CD8-positive, alpha-beta memory T cell (primary cell): ENCODE measurements at regions not wholly inside any gene's neighbourhood (a gene's known extent, or its start where the extent isn't known, plus 50 kb on each side); places are given as distances from the start of the nearest gene placed in this dataset.

Experiments
- CTCF ChIA-PET: fragments of 350-600 bp; sonication (Branson Sonifier 250); formaldehyde crosslinking; loops from one replicate; lab custom pipeline; 2021; ENCODE audit warnings: antibody characterized with exemption; lab: Charles Lee
- POLR2A ChIA-PET: fragments of 350-600 bp; sonication (Branson Sonifier 250); formaldehyde crosslinking; loops from one replicate; lab custom pipeline; 2021; ENCODE audit warnings: antibody characterized with exemption; lab: Charles Lee
- DNase-seq, 5 donors: peaks; one replicate each; pipeline versions ENCODE4 v3.0.0 to v3.0.0-alpha.2; 2020 to 2022; ENCODE audit warnings: mixed read lengths in 1 of 5
- H3K27ac ChIP-seq: one replicate; pipeline ENCODE4 v1.7.0; 2013; ENCODE audit warnings: low read depth, mild to moderate bottlenecking, low read length, moderate library complexity
- H3K27me3 ChIP-seq: 2 replicates; pipeline ENCODE4 v1.7.0; 2013; ENCODE audit warnings: low read length, mild to moderate bottlenecking; ENCODE audit not compliant: insufficient read depth, poor library complexity, severe bottlenecking
- H3K36me3 ChIP-seq: 2 replicates; pipeline ENCODE4 v1.7.0; 2013; ENCODE audit warnings: mild to moderate bottlenecking, low read length, moderate library complexity; ENCODE audit not compliant: insufficient read depth
- H3K4me1 ChIP-seq: 2 replicates; pipeline ENCODE4 v1.7.0; 2013; ENCODE audit warnings: mild to moderate bottlenecking, low read length, moderate library complexity; ENCODE audit not compliant: insufficient read depth
- H3K4me3 ChIP-seq: 2 replicates; pipeline ENCODE4 v1.7.0; 2013; ENCODE audit warnings: mild to moderate bottlenecking, low read length
- H3K9me3 ChIP-seq: 2 replicates; pipeline ENCODE4 v1.7.0; 2013; ENCODE audit warnings: mild to moderate bottlenecking, low read length
- H3K27ac Mint-ChIP-seq, 8 donors: one replicate each; pipeline ENCODE4 v1.8.0; 2020 to 2021; ENCODE audit warnings: mixed read lengths in 8 of 8, mild to moderate bottlenecking in 6 of 8, inconsistent platforms in 3 of 8, moderate library complexity in 3 of 8
- H3K27me3 Mint-ChIP-seq, 2 donors: one replicate each; pipeline ENCODE4 v1.8.0; 2020 to 2021; ENCODE audit warnings: mixed read lengths in 2 of 2, mild to moderate bottlenecking in 1 of 2, moderate library complexity in 1 of 2
- H3K36me3 Mint-ChIP-seq, 3 donors: one replicate each; pipeline ENCODE4 v1.8.0; 2020 to 2021; ENCODE audit warnings: mixed read lengths in 3 of 3, inconsistent platforms in 1 of 3, mild to moderate bottlenecking in 1 of 3
- H3K4me1 Mint-ChIP-seq, 3 donors: one replicate each; pipeline ENCODE4 v1.8.0; 2020 to 2021; ENCODE audit warnings: mixed read lengths in 3 of 3, inconsistent platforms in 1 of 3, mild to moderate bottlenecking in 1 of 3
- H3K4me3 Mint-ChIP-seq, 7 donors: one replicate each; pipeline ENCODE4 v1.8.0; 2020 to 2021; ENCODE audit warnings: mixed read lengths in 7 of 7, mild to moderate bottlenecking in 6 of 7, moderate library complexity in 4 of 7, inconsistent platforms in 2 of 7
- H3K9me3 Mint-ChIP-seq, 5 donors: one replicate each; pipeline ENCODE4 v1.8.0; 2020 to 2022; ENCODE audit warnings: mixed read lengths in 5 of 5, mild to moderate bottlenecking in 3 of 5, moderate library complexity in 2 of 5, inconsistent platforms in 1 of 5

GRCh38 chr7:16298221-16298620 lies 123.1 kb downstream of the CRPPA start:
- H3K4me1 Mint-ChIP-seq: no peaks in the 10 kb centered on the region
- H3K4me3 Mint-ChIP-seq: no peak overlapping the region
- no peaks in the 10 kb centered on the region for H3K4me1 ChIP-seq
- H3K36me3 Mint-ChIP-seq: peaks cover 0 to 3% (median 2%) of the 10 kb centered on the region in 3 donors
- H3K27me3 Mint-ChIP-seq: peaks cover 0 to 2% of the 10 kb centered on the region in 2 donors
- H3K9me3 Mint-ChIP-seq: peaks cover 0 to 2% (median 0%) of the 10 kb centered on the region in 5 donors
- no peaks in the 10 kb centered on the region for H3K27me3 ChIP-seq
- CTCF ChIA-PET: no interaction called here
- no peak overlapping the region for H3K27ac ChIP-seq
- no peak for DNase-seq
- H3K4me3 ChIP-seq: no peak overlapping the region
- H3K9me3 ChIP-seq: no peaks in the 10 kb centered on the region
- POLR2A ChIA-PET: no interaction called here
- no peaks in the 10 kb centered on the region for H3K36me3 ChIP-seq
- no peak overlapping the region for H3K27ac Mint-ChIP-seq

GRCh38 chr7:16295558-16295957 lies 125.8 kb downstream of the CRPPA start:
- POLR2A ChIA-PET: no interaction called here

GRCh38 chr7:16293669-16294425 lies 127.5 kb downstream of the CRPPA start:
- Mint-ChIP-seq H3K27me3 (no peaks in the 10 kb centered on the region), H3K27ac (no peak overlapping the region), H3K36me3 (no peaks in the 10 kb centered on the region), H3K4me3 (no peak overlapping the region), H3K9me3 (peaks cover 0 to 2% (median 0%) of the 10 kb centered on the region in 5 donors), H3K4me1 (no peaks in the 10 kb centered on the region)
- H3K9me3 ChIP-seq: no peaks in the 10 kb centered on the region
- H3K4me3 ChIP-seq: no peak overlapping the region
- POLR2A ChIA-PET: no interaction called here
- H3K4me1 ChIP-seq: no peaks in the 10 kb centered on the region
- H3K36me3 ChIP-seq: no peaks in the 10 kb centered on the region
- no peak overlapping the region for H3K27ac ChIP-seq
- DNase-seq: no peak
- CTCF ChIA-PET: no interaction called here
- no peaks in the 10 kb centered on the region for H3K27me3 ChIP-seq

More at GRCh38 chr7:16295558-16295957, 125.8 kb downstream of the CRPPA start:
- no peaks in the 10 kb centered on the region for H3K27me3 ChIP-seq
- no peaks in the 10 kb centered on the region for H3K36me3 ChIP-seq
- no peak overlapping the region for H3K27ac ChIP-seq
- Mint-ChIP-seq H3K4me3 (no peak overlapping the region), H3K9me3 (no peaks in the 10 kb centered on the region), H3K4me1 (no peaks in the 10 kb centered on the region), H3K36me3 (no peaks in the 10 kb centered on the region), H3K27me3 (no peaks in the 10 kb centered on the region), H3K27ac (no peak overlapping the region)
- CTCF ChIA-PET: no interaction called here
- no peaks in the 10 kb centered on the region for H3K9me3 ChIP-seq
- H3K4me3 ChIP-seq: no peak overlapping the region
- DNase-seq: no peak
- no peaks in the 10 kb centered on the region for H3K4me1 ChIP-seq

GRCh38 chr7:16284581-16284980 lies 136.8 kb downstream of the CRPPA start:
- no peak overlapping the region for H3K27ac Mint-ChIP-seq
- POLR2A ChIA-PET: no interaction called here

GRCh38 chr7:16278167-16278787 lies 143.1 kb downstream of the CRPPA start:
- H3K4me1 Mint-ChIP-seq: no peaks in the 10 kb centered on the region
- Histone ChIP-seq H3K27me3 (no peaks in the 10 kb centered on the region), H3K27ac (no peak overlapping the region), H3K9me3 (no peaks in the 10 kb centered on the region), H3K36me3 (no peaks in the 10 kb centered on the region), H3K4me3 (no peak overlapping the region), H3K4me1 (no peaks in the 10 kb centered on the region)
- H3K4me3 Mint-ChIP-seq: no peak overlapping the region
- H3K9me3 Mint-ChIP-seq: peaks cover 0 to 2% (median 0%) of the 10 kb centered on the region in 5 donors
- DNase-seq: no peak
- H3K36me3 Mint-ChIP-seq: peaks cover 0 to 3% (median 0%) of the 10 kb centered on the region in 3 donors
- CTCF ChIA-PET: no interaction called here
- POLR2A ChIA-PET: no interaction called here
- no peak overlapping the region for H3K27ac Mint-ChIP-seq
- no peaks in the 10 kb centered on the region for H3K27me3 Mint-ChIP-seq

More at GRCh38 chr7:16284581-16284980, 136.8 kb downstream of the CRPPA start:
- Mint-ChIP-seq H3K4me3 (no peak overlapping the region), H3K9me3 (peaks cover 0 to 12% (median 4%) of the 10 kb centered on the region in 5 donors), H3K27me3 (peaks cover 3 to 5% of the 10 kb centered on the region in 2 donors), H3K4me1 (no peaks in the 10 kb centered on the region), H3K36me3 (peaks cover 0 to 5% (median 0%) of the 10 kb centered on the region in 3 donors)
- H3K9me3 ChIP-seq: no peaks in the 10 kb centered on the region
- H3K4me1 ChIP-seq: no peaks in the 10 kb centered on the region
- H3K4me3 ChIP-seq: no peak overlapping the region
- DNase-seq: no peak
- CTCF ChIA-PET: no interaction called here
- H3K27me3 ChIP-seq: no peaks in the 10 kb centered on the region
- no peak overlapping the region for H3K27ac ChIP-seq
- H3K36me3 ChIP-seq: no peaks in the 10 kb centered on the region

- no peak for DNase-seq
- Mint-ChIP-seq H3K4me1 (no peaks in the 10 kb centered on the region), H3K4me3 (no peak overlapping the region), H3K36me3 (peaks cover 0 to 1% (median 0%) of the 10 kb centered on the region in 3 donors), H3K9me3 (no peaks in the 10 kb centered on the region), H3K27ac (peak overlapping the region in 1 of 8 donors; percentile 2), H3K27me3 (no peaks in the 10 kb centered on the region)
- no peak overlapping the region for H3K4me3 ChIP-seq
- no peaks in the 10 kb centered on the region for H3K9me3 ChIP-seq
- H3K36me3 ChIP-seq: no peaks in the 10 kb centered on the region
- ChIA-PET CTCF (no interaction called here), POLR2A (no interaction called here)
- H3K4me1 ChIP-seq: no peaks in the 10 kb centered on the region
- H3K27me3 ChIP-seq: no peaks in the 10 kb centered on the region
- H3K27ac ChIP-seq: no peak overlapping the region
Measured at GRCh38 chr7:16271990-16272665, 149.2 kb downstream of the CRPPA start.

- DNase-seq: no peak
- Histone ChIP-seq H3K27me3 (no peaks in the 10 kb centered on the region), H3K9me3 (no peaks in the 10 kb centered on the region), H3K27ac (no peak overlapping the region), H3K4me1 (no peaks in the 10 kb centered on the region), H3K36me3 (no peaks in the 10 kb centered on the region), H3K4me3 (no peak overlapping the region)
- Mint-ChIP-seq H3K36me3 (peaks cover 0 to 1% (median 0%) of the 10 kb centered on the region in 3 donors), H3K27me3 (no peaks in the 10 kb centered on the region), H3K4me1 (no peaks in the 10 kb centered on the region), H3K9me3 (no peaks in the 10 kb centered on the region), H3K27ac (no peak overlapping the region), H3K4me3 (no peak overlapping the region)
- CTCF ChIA-PET: no interaction called here
- POLR2A ChIA-PET: no interaction called here
Measured at GRCh38 chr7:16271355-16271915, 149.9 kb downstream of the CRPPA start.

GRCh38 chr7:16270844-16271243 lies 150.5 kb downstream of the CRPPA start:
- no peak overlapping the region for H3K27ac ChIP-seq
- no peaks in the 10 kb centered on the region for H3K4me1 ChIP-seq
- no peaks in the 10 kb centered on the region for H3K9me3 Mint-ChIP-seq
- no peaks in the 10 kb centered on the region for H3K27me3 ChIP-seq
- no peaks in the 10 kb centered on the region for H3K36me3 ChIP-seq
- H3K4me1 Mint-ChIP-seq: no peaks in the 10 kb centered on the region
- DNase-seq: no peak
- H3K27ac Mint-ChIP-seq: no peak overlapping the region
- no peak overlapping the region for H3K4me3 Mint-ChIP-seq
- H3K27me3 Mint-ChIP-seq: no peaks in the 10 kb centered on the region
- H3K36me3 Mint-ChIP-seq: peaks cover 0 to 1% (median 0%) of the 10 kb centered on the region in 3 donors
- ChIA-PET CTCF (no interaction called here), POLR2A (no interaction called here)
- no peaks in the 10 kb centered on the region for H3K9me3 ChIP-seq
- no peak overlapping the region for H3K4me3 ChIP-seq
